Glomerular endothelial cell (primary cell): ENCODE measurements at regions not wholly inside any gene's neighbourhood (a gene's known extent, or its start where the extent isn't known, plus 50 kb on each side); places are given as distances from the start of the nearest gene placed in this dataset.

Experiments used
- DNase-seq: peaks from one replicate; pipeline ENCODE4 v3.0.0-alpha.2; 2011; ENCODE audit warnings: low read depth, low spot score; ENCODE audit errors: extremely low read depth

GRCh38 chr11:69985641-69986439, 92.3 kb upstream of the ANO1 start:
- no peak for DNase-seq

GRCh38 chr11:69986440-69986787, 91.7 kb upstream of the ANO1 start:
- DNase-seq: no peak

- no peak for DNase-seq
Measured at GRCh38 chr11:69986830-69987229, 91.3 kb upstream of the ANO1 start.

GRCh38 chr11:69992026-69992425, 86.1 kb upstream of the ANO1 start:
- DNase-seq: no peak

GRCh38 chr11:69992943-69993694, 85.0 kb upstream of the ANO1 start:
- DNase-seq: no peak

- no peak for DNase-seq
Measured at GRCh38 chr11:69994810-69995209, 83.3 kb upstream of the ANO1 start.

GRCh38 chr11:69995697-69996096, 82.4 kb upstream of the ANO1 start:
- DNase-seq: no peak

GRCh38 chr11:69996451-69996850, 81.7 kb upstream of the ANO1 start:
- no peak for DNase-seq

- no peak for DNase-seq
Measured at GRCh38 chr11:69997352-69997751, 80.8 kb upstream of the ANO1 start.

- no peak for DNase-seq
Measured at GRCh38 chr11:69999721-70000120, 78.4 kb upstream of the ANO1 start.

GRCh38 chr11:70000228-70000627, 77.9 kb upstream of the ANO1 start:
- DNase-seq: no peak

- no peak for DNase-seq
Measured at GRCh38 chr11:70001246-70001645, 76.9 kb upstream of the ANO1 start.

GRCh38 chr11:70002433-70002832, 75.7 kb upstream of the ANO1 start:
- no peak for DNase-seq

- no peak for DNase-seq
Measured at GRCh38 chr11:70005107-70005818, 72.9 kb upstream of the ANO1 start.

- no peak for DNase-seq
Measured at GRCh38 chr11:70007796-70008195, 70.3 kb upstream of the ANO1 start.

GRCh38 chr11:70010774-70011173, 67.3 kb upstream of the ANO1 start:
- no peak for DNase-seq

- DNase-seq: no peak
Measured at GRCh38 chr11:70012134-70012733, 65.9 kb upstream of the ANO1 start.

- no peak for DNase-seq
Measured at GRCh38 chr11:70014291-70014690, 63.8 kb upstream of the ANO1 start.

GRCh38 chr11:70016666-70017367, 61.3 kb upstream of the ANO1 start:
- DNase-seq: no peak

- no peak for DNase-seq
Measured at GRCh38 chr11:70018816-70019215, 59.3 kb upstream of the ANO1 start.

- DNase-seq: no peak
Measured at GRCh38 chr11:70019576-70020011, 58.5 kb upstream of the ANO1 start.
